ENCODE measurements at regions not wholly inside any gene's neighbourhood (a gene's known extent, or its start where the extent isn't known, plus 50 kb on each side); places are given as distances from the start of the nearest gene placed in this dataset.

DNA sequence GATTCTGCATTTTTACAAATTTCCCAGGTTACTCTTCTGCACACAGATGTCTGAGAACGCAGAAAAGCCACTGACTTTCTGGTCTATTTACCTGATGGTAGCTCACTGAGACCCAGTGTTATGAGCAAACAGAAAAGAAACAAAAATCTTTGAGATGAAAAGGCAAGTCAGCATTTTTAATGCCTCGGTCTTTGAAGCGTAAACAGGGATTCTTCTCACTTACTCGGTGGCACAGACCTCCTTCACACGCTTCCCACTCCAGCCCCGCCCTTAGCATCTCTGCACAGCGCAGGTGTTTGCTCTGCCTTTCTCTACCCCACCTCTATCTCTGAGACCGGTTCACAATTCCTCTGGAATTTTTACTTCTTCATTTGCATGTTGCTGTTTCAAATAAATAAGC, 195.0 kb upstream of the IRX1 start:
- DNase-seq (ENCODE audit: low spot score) (no peak), FAIRE-seq (no peak)

DNA sequence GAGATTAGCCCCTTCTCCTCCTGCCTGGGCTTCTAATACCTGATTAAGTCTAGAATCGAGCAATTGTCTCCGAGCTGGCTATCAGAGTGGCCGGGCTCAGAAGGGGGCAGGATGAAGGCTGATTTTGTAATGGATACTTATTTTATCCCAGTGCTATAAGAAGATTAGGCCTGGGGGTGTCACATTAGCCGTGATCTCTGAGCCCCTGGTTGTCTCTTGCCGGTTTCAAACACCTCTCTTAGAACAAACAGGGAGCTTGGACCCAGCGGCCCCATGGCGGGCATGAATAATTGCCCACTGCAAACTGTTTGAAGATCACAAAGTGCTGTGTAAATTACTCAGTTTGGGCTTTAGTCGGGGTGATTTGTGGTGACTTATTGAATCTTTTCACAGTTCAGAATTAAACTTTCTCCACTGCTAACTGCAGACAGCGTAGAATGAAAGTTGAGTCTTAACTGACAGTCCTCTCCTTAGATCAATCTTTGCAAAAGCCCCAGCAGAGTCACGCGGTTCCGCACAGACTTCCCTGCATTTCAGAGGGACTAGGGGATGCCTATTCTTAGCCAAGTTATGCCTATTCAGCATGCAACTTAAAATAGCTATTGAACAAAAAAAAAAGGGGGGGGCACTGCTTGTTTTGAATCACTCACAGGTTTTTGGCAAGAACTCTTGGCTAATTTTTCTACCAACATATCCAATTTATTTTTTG, 200.6 kb upstream of the IRX1 start:
- DNase-seq (ENCODE audit: low spot score) (no peak), FAIRE-seq (no peak)

DNA sequence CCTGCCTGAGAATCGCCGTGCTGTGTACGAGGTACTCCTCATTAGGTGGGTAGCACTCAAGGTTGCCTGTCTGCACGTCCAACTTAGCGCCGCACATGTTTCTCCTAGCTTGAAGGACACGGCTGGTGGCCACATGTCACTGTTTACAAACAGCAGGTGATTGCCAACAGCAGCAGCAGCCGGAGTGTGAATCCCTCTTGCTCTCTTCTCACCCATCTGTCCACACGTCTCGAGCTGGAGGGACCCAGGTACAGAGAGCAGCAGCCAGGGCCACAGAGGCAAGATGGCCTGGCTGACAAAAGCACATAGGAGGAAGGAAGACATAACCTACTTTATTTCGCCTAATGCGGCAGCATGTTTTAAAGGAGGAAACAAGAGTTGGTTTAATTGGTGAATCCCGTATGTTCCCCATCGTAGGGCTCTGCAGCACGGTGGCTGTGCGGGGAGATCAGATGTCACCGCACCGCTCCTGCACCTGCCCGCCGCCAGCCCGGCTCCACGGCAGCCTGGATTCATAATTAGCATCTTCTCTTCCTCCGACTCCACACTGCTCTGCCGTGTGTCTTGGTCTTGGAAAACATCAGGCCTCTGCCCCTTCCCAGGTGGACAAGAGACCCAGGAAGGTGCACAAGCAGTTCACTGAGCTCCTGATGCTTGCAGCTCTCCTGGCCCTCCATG, 201.6 kb upstream of the IRX1 start:
- FAIRE-seq (no peak), DNase-seq (ENCODE audit: low spot score) (no peak)

DNA sequence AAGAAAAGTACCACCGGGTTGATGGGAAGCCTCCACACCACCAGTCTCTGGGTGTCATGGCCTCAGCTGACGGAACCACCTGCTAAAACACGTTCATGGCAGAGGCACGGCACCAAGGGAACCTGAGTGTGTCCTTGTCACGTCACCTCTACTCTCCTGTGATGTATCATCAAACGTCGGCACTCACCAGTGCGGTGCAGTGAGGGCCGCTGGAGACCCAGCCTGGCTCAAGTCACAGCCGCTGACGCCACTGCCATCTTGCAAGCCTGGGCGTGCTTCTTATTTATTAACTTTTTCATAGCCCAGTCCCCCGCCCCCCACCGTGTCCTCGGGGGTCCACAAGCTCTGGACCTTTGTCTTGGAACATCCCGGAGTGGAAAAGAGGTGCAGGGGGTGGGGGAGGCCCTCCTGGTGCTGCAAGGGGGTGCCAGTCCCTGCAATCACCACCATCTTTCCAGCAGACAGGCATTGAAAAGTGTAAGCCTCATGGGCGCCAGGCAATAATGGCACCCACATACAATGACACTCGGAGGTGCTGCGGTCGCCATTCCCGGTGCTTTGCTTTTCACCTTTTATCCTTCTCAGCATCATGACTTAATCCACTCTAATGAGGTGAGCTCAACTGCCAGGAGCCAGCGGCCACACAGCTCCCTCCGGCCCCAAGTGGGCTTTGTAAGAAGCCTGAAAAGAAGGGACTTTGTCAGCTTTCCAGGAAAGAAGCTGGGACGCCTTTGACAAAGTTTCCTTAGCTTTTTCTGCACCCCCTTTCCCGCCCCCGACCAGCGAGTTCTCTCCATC, 202.3 kb upstream of the IRX1 start:
- DNase-seq (ENCODE audit: low spot score) (no peak), FAIRE-seq (no peak)

DNA sequence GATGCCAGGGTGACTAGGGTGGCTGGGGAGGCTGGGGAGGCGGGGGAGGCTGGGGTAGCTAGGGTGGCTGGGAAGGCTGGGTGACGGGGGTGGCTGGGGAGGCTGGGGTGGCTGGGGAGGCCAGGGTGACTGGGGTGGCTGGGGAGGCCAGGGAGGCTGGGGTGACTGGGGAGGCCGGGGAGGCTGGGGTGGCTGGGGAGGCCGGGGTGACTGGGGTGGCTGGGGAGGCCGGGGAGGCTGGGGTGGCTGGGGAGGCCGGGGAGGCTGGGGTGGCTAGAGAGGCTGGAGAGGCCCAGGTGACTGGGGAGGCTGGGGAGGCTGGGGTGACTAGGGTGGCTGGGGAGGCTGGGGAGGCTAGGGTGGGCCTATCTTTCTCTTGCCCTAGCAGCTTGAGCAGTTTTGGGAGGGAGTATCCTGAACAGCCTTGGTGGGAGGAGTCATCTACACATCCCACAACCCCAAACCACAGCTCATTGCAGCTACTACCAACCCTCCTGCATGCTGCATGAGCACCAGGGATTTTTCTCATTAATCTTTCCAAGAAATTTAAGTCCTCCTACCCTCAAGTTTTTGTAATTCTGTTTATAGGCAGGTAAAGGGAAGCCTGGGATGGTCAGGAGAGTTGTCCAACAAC, 203.2 kb upstream of the IRX1 start:
- no peak for DNase-seq (ENCODE audit: low spot score)
- no peak for FAIRE-seq

DNA sequence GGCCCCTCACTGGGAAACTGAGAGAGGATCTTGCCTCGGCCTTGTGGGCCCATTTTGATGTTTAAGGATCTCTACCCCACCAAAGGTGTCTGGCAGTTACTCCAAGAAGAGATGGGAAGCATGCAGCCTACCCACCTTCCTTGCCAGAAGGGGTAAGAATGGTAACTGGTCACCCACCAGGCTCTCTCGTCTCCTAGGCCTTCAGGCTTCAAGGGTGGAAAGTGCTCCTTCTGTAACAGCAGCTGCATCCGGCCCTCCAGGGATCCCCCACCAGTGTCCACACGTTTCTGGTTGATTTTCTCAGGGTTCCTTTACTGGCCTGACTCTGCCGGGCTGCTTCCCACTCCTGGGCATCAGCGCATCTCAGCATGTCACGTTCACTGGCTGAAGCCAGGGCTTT, 204.4 kb upstream of the IRX1 start:
- DNase-seq (ENCODE audit: low spot score) = no peak
- FAIRE-seq = no peak

DNA sequence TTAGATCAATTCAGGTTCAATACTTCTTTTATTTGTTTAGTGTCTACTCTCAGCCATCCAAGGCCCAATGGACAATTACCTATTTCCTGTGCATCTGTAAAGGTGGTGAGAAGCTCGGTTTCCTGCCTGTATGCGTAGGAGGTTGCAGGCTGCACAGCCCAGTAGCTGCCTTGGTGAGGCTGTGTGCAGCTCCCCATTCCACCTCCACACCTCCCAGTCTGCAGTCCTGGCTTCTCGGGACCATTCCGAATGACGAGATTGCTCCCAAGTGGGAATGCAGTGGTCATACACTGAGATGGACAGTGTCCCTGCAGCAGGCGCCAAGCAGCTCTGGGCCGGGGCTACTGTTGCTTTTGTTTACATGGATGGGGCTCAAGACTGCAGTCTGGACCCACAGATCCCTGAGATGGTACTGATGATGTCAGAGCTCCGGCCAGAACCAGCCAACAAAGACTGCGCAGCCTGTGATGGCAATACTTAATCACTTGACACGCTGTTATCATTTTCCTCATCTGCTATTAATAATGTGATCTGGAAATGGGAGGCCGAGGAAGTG, 206.1 kb upstream of the IRX1 start:
- FAIRE-seq = no peak
- no peak for DNase-seq (ENCODE audit: low spot score)

DNA sequence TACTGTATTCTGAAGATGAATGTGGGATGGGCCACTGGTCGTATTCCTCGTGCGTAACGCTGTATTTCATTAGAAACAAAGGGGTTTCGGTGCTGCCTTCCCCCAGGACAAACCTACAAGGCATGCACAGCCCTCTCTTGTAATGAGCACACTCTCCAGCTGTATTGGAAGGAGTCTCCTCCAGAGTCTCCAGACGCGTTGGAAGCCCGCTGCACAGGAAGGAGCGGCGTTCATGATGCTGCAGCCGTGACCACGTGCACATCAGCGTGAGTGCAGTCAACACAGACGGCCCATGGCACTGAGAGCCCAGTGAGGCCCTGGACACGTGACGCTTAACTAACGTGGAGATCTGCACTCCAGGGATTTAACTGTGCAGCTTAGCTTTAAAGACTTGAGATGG, 209.0 kb upstream of the IRX1 start:
- DNase-seq (ENCODE audit: low spot score) (no peak), FAIRE-seq (no peak)

DNA sequence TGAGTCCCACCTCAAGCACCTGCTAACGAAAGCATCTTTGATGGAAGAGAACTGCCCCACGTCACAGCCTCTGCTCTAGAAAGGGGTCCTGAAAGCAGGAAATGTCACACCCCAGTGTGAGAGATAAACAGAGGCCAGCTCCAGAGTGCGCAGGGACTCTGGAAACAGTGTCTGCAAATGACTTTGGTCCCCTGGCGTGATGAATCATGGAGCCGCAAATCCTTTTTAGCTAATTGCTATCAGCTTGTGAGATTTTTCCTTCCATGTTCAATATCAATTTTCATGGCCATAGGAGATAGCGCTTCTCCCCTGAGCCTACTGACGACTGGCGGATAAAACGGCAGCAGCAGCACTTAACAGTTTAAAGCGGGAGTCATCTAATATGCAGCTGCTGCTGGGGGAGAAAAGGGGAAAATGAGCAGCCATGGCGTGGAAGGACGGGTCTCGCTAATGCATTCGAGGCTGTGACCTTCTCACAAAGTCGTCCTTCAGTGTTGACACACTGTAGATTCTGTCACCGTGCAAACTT, 209.6 kb upstream of the IRX1 start:
- no peak for FAIRE-seq

DNA sequence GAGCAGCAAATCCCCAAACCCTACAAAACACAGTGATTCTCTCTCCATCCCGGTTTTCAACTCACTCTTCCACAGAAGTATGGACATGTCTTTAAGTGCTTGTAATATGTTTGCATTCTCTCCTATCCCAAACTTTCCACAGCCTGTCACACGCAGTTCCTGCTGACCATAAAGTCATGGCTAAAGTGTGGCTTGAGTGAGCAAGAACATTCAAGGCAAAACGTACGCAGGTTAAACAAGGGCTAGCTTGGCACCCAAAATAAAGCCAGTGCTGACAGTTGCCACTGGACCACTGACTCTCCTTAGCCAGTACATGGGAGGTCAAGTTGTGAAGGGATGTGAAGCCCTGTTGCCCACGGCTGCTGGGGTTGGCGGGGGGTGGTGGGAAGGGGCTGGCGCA, 211.1 kb upstream of the IRX1 start:
- FAIRE-seq (no peak), DNase-seq (ENCODE audit: low spot score) (no peak)

More for the DNA sequence above, 209.6 kb upstream of the IRX1 start:
- no peak for DNase-seq (ENCODE audit: low spot score)

DNA sequence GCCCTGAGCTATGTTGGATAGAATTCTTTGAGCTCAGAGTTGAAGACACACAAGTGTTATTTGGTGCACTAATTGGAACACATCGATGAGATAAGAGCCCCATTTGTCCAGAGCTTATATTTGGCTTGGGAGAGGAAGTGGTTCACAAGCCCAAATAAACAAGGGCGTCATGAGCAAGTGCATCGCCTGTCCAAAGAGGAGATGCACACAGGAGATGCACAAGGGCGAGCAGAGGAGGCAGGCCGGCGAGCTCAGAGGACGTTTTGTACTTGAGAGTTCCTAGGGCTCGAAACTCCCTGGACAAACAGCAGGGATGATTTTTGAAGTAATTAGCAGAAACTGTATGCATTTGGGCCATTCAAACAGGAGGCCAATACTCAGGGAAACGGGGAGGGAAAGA, 212.8 kb upstream of the IRX1 start:
- DNase-seq (ENCODE audit: low spot score) (no peak), FAIRE-seq (no peak)

DNA sequence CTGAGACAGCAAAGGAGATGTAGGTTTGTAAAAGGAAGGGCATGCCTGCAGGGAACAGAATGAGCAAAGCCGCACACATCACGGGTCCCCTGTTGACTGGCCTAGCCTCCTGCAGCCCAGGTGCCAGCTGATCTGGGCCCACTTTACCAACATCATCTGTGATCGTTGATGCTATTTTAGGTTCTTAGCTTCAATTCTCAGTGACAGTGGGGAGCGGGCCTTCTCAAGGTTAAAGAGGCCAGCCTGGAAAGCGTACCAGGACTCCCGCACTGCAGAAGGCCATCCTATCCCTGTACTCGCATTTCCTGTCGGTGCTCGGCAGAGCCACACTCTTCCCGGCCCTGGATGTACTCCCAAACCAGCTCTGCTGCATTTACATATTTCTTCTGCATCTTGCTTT, 213.5 kb upstream of the IRX1 start:
- no peak for FAIRE-seq
- DNase-seq (ENCODE audit: low spot score) = no peak

DNA sequence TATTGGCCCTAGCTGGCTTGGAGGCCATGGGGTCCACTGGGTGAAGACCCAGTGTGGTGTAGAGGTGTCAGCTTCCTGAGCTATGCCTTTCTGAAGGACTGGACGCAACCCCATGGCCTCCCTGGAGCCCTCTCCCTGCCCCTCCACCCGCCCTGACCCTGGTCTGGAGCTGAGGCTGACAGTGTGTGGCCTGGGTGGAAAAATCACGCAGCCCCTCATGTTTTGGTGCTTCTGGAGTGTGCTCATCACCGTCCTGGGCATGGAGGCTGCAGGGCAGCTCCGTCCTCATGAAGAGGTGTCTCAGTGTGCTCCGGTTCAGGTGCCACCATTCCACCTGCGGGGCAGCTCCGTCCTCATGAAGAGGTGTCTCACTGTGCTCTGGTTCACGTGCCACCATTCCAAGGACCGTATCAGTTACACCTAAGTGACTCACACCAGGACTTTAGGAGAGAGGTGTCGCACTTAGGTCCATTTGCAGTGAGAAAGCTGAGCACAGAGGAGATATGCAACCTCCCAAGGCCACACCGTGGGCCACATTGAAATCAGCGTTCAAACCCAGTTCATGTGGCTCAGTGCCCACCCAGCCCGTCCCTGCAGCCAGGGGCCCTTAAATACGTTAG, 214.3 kb upstream of the IRX1 start:
- FAIRE-seq = no peak
- no peak for DNase-seq (ENCODE audit: low spot score)

DNA sequence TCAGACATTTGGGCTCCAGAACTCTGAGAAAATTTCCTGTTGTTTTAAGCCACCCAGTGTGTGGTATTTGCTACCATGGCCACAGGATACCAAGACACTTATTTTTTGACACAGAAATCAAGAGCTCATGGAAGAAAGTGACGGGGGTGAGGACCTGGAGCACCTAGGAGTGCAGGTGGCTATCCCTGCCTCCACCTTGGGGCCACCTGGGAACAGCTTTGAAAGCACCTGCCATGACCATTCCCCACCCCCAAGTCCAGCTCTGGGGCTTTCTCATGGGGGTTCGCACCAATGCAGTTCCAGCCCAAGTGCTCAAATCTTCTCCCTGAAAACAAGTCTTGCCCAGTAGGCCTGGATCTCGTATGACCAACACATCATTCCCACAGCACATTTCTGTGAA, 214.9 kb upstream of the IRX1 start:
- FAIRE-seq (no peak), DNase-seq (ENCODE audit: low spot score) (no peak)

DNA sequence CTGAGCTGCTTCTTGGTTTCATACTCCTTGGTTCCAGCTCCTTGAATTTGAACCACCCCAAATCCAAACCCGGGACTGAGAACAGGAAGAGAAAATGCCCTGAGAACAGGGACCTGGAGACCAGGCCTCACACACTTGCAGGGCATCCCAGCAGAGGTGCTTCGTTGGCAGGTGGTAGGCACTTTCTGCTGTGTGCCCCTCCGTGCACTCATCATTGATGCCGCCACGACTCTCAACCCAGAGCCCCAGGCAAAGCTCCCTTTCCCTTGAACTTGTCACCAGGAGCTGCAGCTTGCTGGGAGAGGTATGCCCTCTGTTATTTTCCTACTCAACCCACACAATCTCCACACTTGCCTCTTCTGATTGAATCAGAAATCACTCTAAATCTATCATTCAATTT, 217.8 kb upstream of the IRX1 start:
- FAIRE-seq (no peak), DNase-seq (ENCODE audit: low spot score) (no peak)

DNA sequence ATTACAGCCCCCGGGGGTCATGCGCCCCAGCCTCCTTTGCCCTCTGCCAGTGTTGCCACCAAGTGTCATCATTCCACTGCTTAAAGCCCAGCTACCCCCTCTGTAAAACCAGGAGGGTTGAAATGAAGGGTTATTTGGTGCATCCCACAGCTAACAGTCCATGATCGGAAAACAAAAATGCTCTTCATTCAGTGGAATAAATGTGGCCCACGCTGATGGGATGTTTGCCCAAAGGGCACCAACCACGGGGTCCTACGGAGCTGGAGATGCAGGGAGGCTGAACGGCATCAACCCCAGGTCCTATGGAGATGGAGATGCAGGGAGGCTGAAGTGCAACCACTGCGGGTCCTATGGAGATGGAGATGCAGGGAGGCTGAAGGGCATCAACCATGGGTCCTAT, 218.5 kb upstream of the IRX1 start:
- no peak for FAIRE-seq
- DNase-seq (ENCODE audit: low spot score) = no peak

DNA sequence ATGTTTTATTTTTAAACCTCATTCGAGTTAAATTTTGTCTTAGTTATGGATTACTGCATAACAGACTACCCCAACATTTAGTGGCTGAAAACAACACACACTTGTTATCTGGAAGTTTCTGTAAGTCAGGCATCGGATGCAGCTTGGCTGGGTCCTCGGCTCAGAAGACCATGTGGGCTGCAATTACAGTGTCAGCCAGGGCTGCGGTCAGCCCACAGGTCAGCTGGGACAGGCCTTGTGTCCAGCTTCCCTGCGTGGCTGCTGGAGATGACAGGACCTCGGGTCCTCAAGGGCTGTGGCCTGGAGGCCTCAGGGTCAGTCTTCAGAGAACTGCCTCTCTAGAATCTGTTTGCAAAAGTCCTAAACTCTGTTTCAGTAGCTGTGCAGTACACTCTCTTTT, 219.0 kb upstream of the IRX1 start:
- DNase-seq (ENCODE audit: low spot score) (no peak), FAIRE-seq (no peak)

DNA sequence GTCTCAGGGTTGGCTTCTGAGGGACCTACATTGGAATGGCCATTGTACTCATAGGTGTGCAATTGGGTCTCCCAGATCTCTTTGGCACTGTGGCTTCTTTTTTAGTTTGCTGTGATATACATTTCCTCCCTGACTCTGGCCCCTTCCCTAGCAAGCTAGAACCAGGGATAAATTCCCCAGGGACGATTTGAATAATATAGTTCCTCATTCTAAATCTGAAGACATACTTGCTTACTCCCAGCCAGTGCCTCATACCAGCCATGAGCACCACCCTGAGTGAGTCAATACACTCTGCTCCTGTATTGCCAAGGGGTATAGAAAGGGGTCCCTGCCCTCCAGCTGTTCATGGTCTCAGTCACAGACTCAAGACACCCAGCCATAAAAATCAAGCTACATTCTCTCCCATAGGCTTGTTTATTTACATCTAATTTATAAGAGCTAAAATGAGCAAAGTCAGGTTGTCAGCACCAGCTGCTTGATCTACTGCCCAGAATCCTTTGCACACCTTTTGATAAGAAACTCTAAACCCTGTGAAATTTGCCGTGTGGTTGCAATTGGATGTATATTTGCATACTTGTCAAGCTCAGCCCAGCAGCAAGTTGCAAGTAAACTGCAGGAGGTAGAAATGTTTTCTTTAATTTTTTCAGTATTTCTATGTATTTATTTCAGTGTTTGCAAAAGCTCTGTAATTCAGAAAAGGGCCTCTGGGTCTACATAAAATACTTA, 219.9 kb upstream of the IRX1 start:
- DNase-seq (ENCODE audit: low spot score) = no peak
- no peak for FAIRE-seq

DNA sequence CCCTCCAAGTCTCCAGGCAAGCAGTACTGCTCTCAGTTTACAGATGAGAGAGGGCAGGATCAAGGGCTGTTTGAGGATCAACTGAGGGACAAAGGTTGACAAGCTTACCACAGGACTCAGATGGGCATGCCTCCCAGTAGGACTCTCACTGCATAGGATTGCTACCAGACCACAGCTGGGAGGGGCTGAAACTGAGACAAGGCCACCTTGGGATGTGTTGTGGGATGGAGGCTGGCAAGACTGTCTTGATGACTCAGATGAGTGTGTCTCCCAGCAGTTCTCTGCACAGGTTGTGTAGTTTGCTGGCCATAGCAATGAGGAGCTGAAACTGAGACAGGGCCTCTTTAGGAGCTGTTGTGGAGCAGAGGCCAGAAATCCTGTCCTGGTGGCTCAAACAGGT, 222.2 kb upstream of the IRX1 start:
- DNase-seq (ENCODE audit: low spot score) (no peak), FAIRE-seq (no peak)

DNA sequence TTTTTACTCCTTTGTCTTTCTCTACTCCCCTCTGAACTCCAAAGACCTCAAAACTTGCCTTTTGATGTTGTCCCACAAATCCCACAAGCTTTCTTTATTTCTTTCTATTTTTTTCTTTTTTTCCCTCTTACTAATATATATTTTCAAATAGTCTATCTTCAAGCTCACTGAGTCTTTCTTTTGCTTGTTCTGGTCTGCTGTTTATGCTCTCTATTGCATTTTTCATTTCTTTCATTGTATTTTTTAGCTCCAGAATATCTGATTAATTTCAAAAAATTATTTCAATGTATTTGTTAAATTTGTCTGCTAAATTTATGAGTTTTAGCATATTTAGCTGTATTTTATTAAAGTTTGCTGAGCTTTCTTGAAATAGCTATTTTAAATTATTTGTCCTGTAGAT, 223.3 kb upstream of the IRX1 start:
- DNase-seq (ENCODE audit: low spot score) (no peak), FAIRE-seq (no peak)
